ENCODE measurements at regions not wholly inside any gene's neighbourhood (a gene's known extent, or its start where the extent isn't known, plus 50 kb on each side); places are given as distances from the start of the nearest gene placed in this dataset.

DNA sequence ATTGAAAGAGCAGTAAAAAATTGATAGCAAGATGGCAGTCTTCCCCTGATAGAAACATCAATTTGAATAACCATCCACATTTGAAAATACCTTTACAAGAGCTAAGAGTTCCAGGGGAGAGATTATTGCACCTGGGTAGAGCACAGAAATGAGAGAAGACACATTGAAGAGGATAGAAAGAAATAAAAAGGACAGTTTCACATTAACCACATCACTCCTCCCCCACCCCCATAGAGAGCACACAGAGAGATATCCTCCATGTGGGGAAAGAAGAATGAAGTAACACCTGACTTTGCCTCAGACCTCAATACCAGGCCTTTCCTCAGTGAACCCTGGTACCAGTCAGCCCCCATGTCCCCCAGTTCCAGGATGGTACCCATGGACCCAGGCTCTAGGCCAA, 486.7 kb downstream of the FAM181B start:
- no peaks in the 10 kb centered on the region for H3K27me3 ChIP-seq (replicated peaks in 1 of 4; ENCODE audit: control insufficient read depth in 3 of 4, extremely low read depth in 1 of 4, insufficient read depth in 3 of 4, low read length in 3 of 4)
- H3K27ac ChIP-seq (ENCODE audit: low read depth, low read length) = no peak overlapping the region
- H3K23me2 ChIP-seq (ENCODE audit: low read depth, low read length) = no peaks in the 10 kb centered on the region
- H4K5ac ChIP-seq (ENCODE audit: insufficient read length, low read depth, low read length) = no peak overlapping the region
- H3K9ac ChIP-seq (replicated peaks in 1 of 4; ENCODE audit: extremely low read depth in 1 of 4, low read depth in 3 of 4, low read length in 3 of 4) = no peak overlapping the region
- no peaks in the 10 kb centered on the region for H4K20me1 ChIP-seq (replicated peaks in 1 of 2; ENCODE audit: control insufficient read depth in 1 of 2, insufficient read depth in 2 of 2, low read length in 2 of 2)
- H3K4me1 ChIP-seq (replicated peaks in 1 of 4; ENCODE audit: control insufficient read depth in 3 of 4, insufficient read depth in 4 of 4, low read length in 3 of 4) = no peaks in the 10 kb centered on the region
- no peak overlapping the region for H3K23ac ChIP-seq (ENCODE audit: insufficient read length)
- H3K4me3 ChIP-seq (ENCODE audit: extremely low read depth in 1 of 4, insufficient read depth in 2 of 4, low read depth in 3 of 4, low read length in 4 of 4) = no peak overlapping the region
- H2BK12ac ChIP-seq (ENCODE audit: low read depth, low read length) = no peak overlapping the region
- H2AK5ac ChIP-seq (ENCODE audit: low read depth, low read length) = no peak overlapping the region
- H3K4me2 ChIP-seq (ENCODE audit: insufficient read depth in 1 of 2, low read depth in 2 of 2, low read length in 2 of 2) = no peak overlapping the region
- no peak overlapping the region for H3K4ac ChIP-seq (replicated peaks; ENCODE audit: insufficient read length, low read depth, low read length)
- H2AFZ ChIP-seq (ENCODE audit: low read length) = no peak overlapping the region
- DNase-seq (ENCODE audit: low read depth in 1 of 2, low spot score in 2 of 2) = no peak
- no peak for FAIRE-seq
- H3K56ac ChIP-seq (replicated peaks; ENCODE audit: insufficient read length, low read depth, low read length) = no peak overlapping the region
- H4K8ac ChIP-seq (ENCODE audit: extremely low read depth, insufficient read depth, low read length) = no peak overlapping the region
- no peak for TF ChIP-seq RAD21 (IDR thresholded peaks at IDR 0.05 in 1 of 2, conservative IDR thresholded peaks at IDR 0.05 in 1 of 2; ENCODE audit: low read depth in 2 of 2, low read length in 2 of 2)
- no peak for TF ChIP-seq KDM1A (IDR thresholded peaks at IDR 0.05; ENCODE audit: borderline replicate concordance, low read length)
- no peak for TF ChIP-seq SP1 (IDR thresholded peaks at IDR 0.05; ENCODE audit: low read depth, low read length)
- TF ChIP-seq GTF2F1 (IDR thresholded peaks at IDR 0.05; ENCODE audit: borderline replicate concordance, low read depth, low read length) = no peak
- ChIA-PET CTCF (ENCODE audit: partially characterized antibody) (interaction anchor here (0.6 to 1.6 kb wide), 2 partner anchors 20 to 433 kb away, joined by 3 read pairs; no protein-coding TSS in a partner anchor), POLR2A (ENCODE audit: partially characterized antibody) (no interaction called here)
- no peak overlapping the region for H2BK5ac ChIP-seq (ENCODE audit: low read depth, low read length)
- no peaks in the 10 kb centered on the region for H3K9me3 ChIP-seq (ENCODE audit: insufficient read depth in 2 of 2, low read depth in 1 of 2, low read length in 1 of 2)
- H3K79me1 ChIP-seq (ENCODE audit: low read depth, low read length) = no peaks in the 10 kb centered on the region
- H3K14ac ChIP-seq (ENCODE audit: insufficient read length) = no peak overlapping the region
- H2BK20ac ChIP-seq (ENCODE audit: low read length) = no peak overlapping the region
- H3K79me2 ChIP-seq (ENCODE audit: control insufficient read depth in 1 of 2, insufficient read depth in 2 of 2, low read length in 2 of 2) = no peaks in the 10 kb centered on the region
- H3K18ac ChIP-seq (ENCODE audit: extremely low read depth, low read length) = no peak overlapping the region; the same call in 1 of the 2 replicates
- no peak overlapping the region for H2BK120ac ChIP-seq (replicated peaks; ENCODE audit: low read depth, low read length)
- no peaks in the 10 kb centered on the region for H3K36me3 ChIP-seq (ENCODE audit: control insufficient read depth in 2 of 4, insufficient read depth in 4 of 4, low read length in 3 of 4)
- no peak overlapping the region for H2BK15ac ChIP-seq (ENCODE audit: low read length)
- H4K91ac ChIP-seq (replicated peaks; ENCODE audit: insufficient read length, low read length) = no peak overlapping the region

Data from H1 (cell line).